H9 (cell line): ENCODE measurements at regions not wholly inside any gene's neighbourhood (a gene's known extent, or its start where the extent isn't known, plus 50 kb on each side); places are given as distances from the start of the nearest gene placed in this dataset.

Source experiments
- DNase-seq: peaks from one replicate; pipeline ENCODE4 v3.0.0-alpha.2; 2017
- H2AFZ ChIP-seq: one replicate; pipeline ENCODE4 v1.6.1; 2013; ENCODE audit warnings: mild to moderate bottlenecking, low read length, control low read depth, moderate library complexity
- H2AK5ac ChIP-seq: 2 replicates; pipeline ENCODE4 v1.6.1; 2013; ENCODE audit warnings: low read length, control low read depth, mixed read lengths; ENCODE audit not compliant: insufficient read length
- H2BK120ac ChIP-seq: one replicate; pipeline ENCODE4 v1.6.1; 2013; ENCODE audit warnings: low read depth, mild to moderate bottlenecking, low read length, control low read depth, inconsistent platforms; ENCODE audit not compliant: poor library complexity, severe bottlenecking
- H2BK12ac ChIP-seq: 2 replicates; pipeline ENCODE4 v1.6.1; 2013; ENCODE audit warnings: low read length, control low read depth, mixed read lengths, low read depth; ENCODE audit not compliant: insufficient read length
- H2BK15ac ChIP-seq: 2 replicates; pipeline ENCODE4 v1.6.1; 2013; ENCODE audit warnings: low read depth, low read length, control low read depth
- H2BK20ac ChIP-seq: one replicate; pipeline ENCODE4 v1.6.1; 2013; ENCODE audit warnings: low read depth, mild to moderate bottlenecking, low read length, control low read depth, inconsistent platforms; ENCODE audit not compliant: poor library complexity, severe bottlenecking
- H2BK5ac ChIP-seq: 2 replicates; pipeline ENCODE4 v1.6.1; 2013; ENCODE audit warnings: low read length, control low read depth, mixed read lengths; ENCODE audit not compliant: insufficient read length
- H3K14ac ChIP-seq: 2 replicates; pipeline ENCODE4 v1.6.1; 2013; ENCODE audit warnings: low read length, control low read depth; ENCODE audit not compliant: insufficient read depth
- H3K18ac ChIP-seq: 2 replicates; pipeline ENCODE4 v1.6.1; 2013; ENCODE audit warnings: low read depth, mild to moderate bottlenecking, mixed read lengths, low read length, control low read depth; ENCODE audit not compliant: insufficient read length
- H3K23ac ChIP-seq: 2 replicates; pipeline ENCODE4 v1.6.1; 2013; ENCODE audit warnings: low read length, control low read depth, mixed read lengths, low read depth; ENCODE audit not compliant: insufficient read length
- H3K23me2 ChIP-seq: 2 replicates; pipeline ENCODE4 v1.6.1; 2013; ENCODE audit warnings: low read depth, mild to moderate bottlenecking, mixed read lengths, low read length, control low read depth; ENCODE audit not compliant: insufficient read length, poor library complexity, severe bottlenecking
- H3K27ac ChIP-seq: 2 replicates; pipeline ENCODE4 v1.5.1; 2013; ENCODE audit warnings: low read length, control low read depth, mixed read lengths, low read depth; ENCODE audit not compliant: insufficient read length
- H3K27me3 ChIP-seq: 2 replicates; pipeline ENCODE4 v1.6.1; 2013; ENCODE audit warnings: low read length, control low read depth, inconsistent platforms; ENCODE audit not compliant: insufficient read depth
- H3K4ac ChIP-seq: 2 replicates; pipeline ENCODE4 v1.6.1; 2013; ENCODE audit warnings: low read depth, mild to moderate bottlenecking, control low read depth, inconsistent platforms, low read length, moderate library complexity
- H3K4me1 ChIP-seq: 2 replicates; pipeline ENCODE4 v1.6.1; 2013; ENCODE audit warnings: low read length, control low read depth, inconsistent platforms; ENCODE audit not compliant: insufficient read depth
- H3K4me2 ChIP-seq: 2 replicates; pipeline ENCODE4 v1.6.1; 2013; ENCODE audit warnings: low read length, control low read depth, mixed read lengths; ENCODE audit not compliant: insufficient read length, insufficient read depth
- H3K56ac ChIP-seq: 2 replicates; pipeline ENCODE4 v1.6.1; 2013; ENCODE audit warnings: low read depth, mild to moderate bottlenecking, mixed read lengths, low read length, control low read depth; ENCODE audit not compliant: insufficient read length
- H3K79me1 ChIP-seq: 2 replicates; pipeline ENCODE4 v1.6.1; 2013; ENCODE audit warnings: low read depth, mild to moderate bottlenecking, moderate library complexity, low read length, control low read depth, inconsistent platforms; ENCODE audit not compliant: insufficient read depth, poor library complexity, severe bottlenecking
- H3K79me2 ChIP-seq: 2 replicates; pipeline ENCODE4 v1.6.1; 2013; ENCODE audit warnings: low read length, control low read depth, inconsistent platforms; ENCODE audit not compliant: insufficient read depth
- H3K9ac ChIP-seq: 2 replicates; pipeline ENCODE4 v1.6.1; 2013; ENCODE audit warnings: low read length, control low read depth, mixed read lengths; ENCODE audit not compliant: insufficient read length; ENCODE audit errors: extremely low read depth
- H3K9me3 ChIP-seq: one replicate; pipeline ENCODE4 v1.6.1; 2013; ENCODE audit warnings: low read depth, low read length, inconsistent platforms; ENCODE audit not compliant: control insufficient read depth
- H3T11ph ChIP-seq: one replicate; pipeline ENCODE4 v1.6.1; 2013; ENCODE audit warnings: mild to moderate bottlenecking, low read length, control low read depth, inconsistent platforms
- H4K20me1 ChIP-seq: one replicate; pipeline ENCODE4 v1.6.1; 2013; ENCODE audit not compliant: control insufficient read depth, insufficient read length, insufficient read depth
- H4K5ac ChIP-seq: 2 replicates; pipeline ENCODE4 v1.6.1; 2013; ENCODE audit warnings: low read depth, mild to moderate bottlenecking, mixed read lengths, low read length, control low read depth; ENCODE audit not compliant: insufficient read length
- H4K8ac ChIP-seq: replicated peaks from 2 replicates; pipeline ENCODE4 v1.6.1; 2013; ENCODE audit warnings: low read length, control low read depth, mixed read lengths, low read depth; ENCODE audit not compliant: insufficient read length
- H4K91ac ChIP-seq: 2 replicates; pipeline ENCODE4 v1.6.1; 2013; ENCODE audit warnings: low read depth, mild to moderate bottlenecking, moderate library complexity, mixed read lengths, low read length, control low read depth; ENCODE audit not compliant: insufficient read length
- H3K27ac Mint-ChIP-seq, 3 experiments: 2 replicates in 2 of 3; 3 replicates in 1 of 3; pipeline ENCODE4 v1.8.0; 2020 to 2021; ENCODE audit warnings: mixed read lengths in 3 of 3, mild to moderate bottlenecking in 1 of 3, moderate library complexity in 1 of 3
- H3K27me3 Mint-ChIP-seq: 2 replicates; pipeline ENCODE4 v1.8.0; 2021; ENCODE audit warnings: low read depth, mild to moderate bottlenecking, moderate library complexity, mixed read lengths
- H3K36me3 Mint-ChIP-seq, 3 experiments: 2 replicates in 2 of 3; 3 replicates in 1 of 3; pipeline ENCODE4 v1.8.0; 2020 to 2021; ENCODE audit warnings: low read depth in 3 of 3, mixed read lengths in 3 of 3; ENCODE audit not compliant: insufficient read depth in 1 of 3
- H3K4me1 Mint-ChIP-seq, 2 experiments: 2 replicates each; pipeline ENCODE4 v1.8.0; 2020; ENCODE audit warnings: mixed read lengths in 2 of 2
- H3K4me3 Mint-ChIP-seq, 2 experiments: 2 replicates in 1 of 2; 3 replicates in 1 of 2; pipeline ENCODE4 v1.8.0; 2020 to 2021; ENCODE audit warnings: mild to moderate bottlenecking in 2 of 2, mixed read lengths in 2 of 2, moderate library complexity in 1 of 2
- H3K9me3 Mint-ChIP-seq, 2 experiments: 2 replicates in 1 of 2; 3 replicates in 1 of 2; pipeline ENCODE4 v1.8.0; 2020; ENCODE audit warnings: mild to moderate bottlenecking in 2 of 2, mixed read lengths in 2 of 2, moderate library complexity in 1 of 2
- WGBS: extraction: QIAGEN DNeasy Blood & Tissue Kit; methylation state at CpG from one replicate; pipeline ENCODE4 v1.1.7; 2013; ENCODE audit warnings: missing lambda C conversion rate, low lambda C conversion rate, mixed read lengths; ENCODE audit not compliant: insufficient read length; ENCODE audit errors: extremely low coverage; 5-methylcytosine and 5-hydroxymethylcytosine counted together
- TF ChIP-seq, protein P1 (sequence below): fragments of 200-600 bp; sonication (generic); conservative IDR thresholded peaks from 3 replicates; pipeline ENCODE4 v1.8.0; 2021; ENCODE audit warnings: antibody characterized with exemption, mild to moderate bottlenecking

DNA sequence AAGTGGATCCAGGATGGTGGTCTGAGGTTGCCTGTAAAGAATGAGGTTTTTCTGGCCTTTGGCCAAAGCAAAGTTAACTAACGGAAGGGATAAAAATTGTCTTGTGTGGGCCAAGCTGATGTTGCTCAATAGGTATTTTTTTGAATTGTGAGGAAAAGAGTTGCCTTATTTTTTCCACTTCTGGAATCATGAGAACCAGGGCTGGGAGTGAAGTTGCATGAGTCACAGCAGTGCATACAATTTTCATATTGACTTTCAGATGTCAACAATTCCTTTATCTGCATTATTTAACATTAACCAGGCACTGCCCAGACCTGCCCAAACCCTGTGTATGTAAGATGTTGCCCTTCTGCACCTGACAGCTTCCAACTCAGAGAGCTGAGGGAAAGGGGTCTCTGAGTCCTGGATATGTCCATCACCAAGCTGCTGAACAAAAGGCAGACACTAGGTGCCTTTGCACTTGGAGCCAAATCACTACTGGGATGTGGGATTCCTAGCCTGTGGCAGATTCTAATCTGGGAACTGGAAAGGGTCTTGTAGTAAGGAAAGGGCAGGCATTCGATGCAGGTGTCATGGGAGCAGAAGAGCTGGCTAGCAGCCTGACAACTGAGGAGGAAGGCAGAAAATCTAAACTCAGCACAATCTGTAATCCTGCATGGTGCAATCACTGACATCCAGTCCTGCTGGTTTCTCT, 52.3 kb upstream of the SLC35B4 start:
- H3K9ac ChIP-seq = no peak overlapping the region
- H3K79me2 ChIP-seq = no peaks in the 10 kb centered on the region
- H3K4me1 ChIP-seq = no peaks in the 10 kb centered on the region
- H3K36me3 Mint-ChIP-seq = no peaks in the 10 kb centered on the region
- no peak overlapping the region for H3K27ac ChIP-seq
- no CpG with 5 or more reads among the region's 2 CpGs for WGBS
- no peak overlapping the region for H2AFZ ChIP-seq
- H3K4me2 ChIP-seq = no peak overlapping the region
- H3K27me3 ChIP-seq = no peaks in the 10 kb centered on the region
- no peaks in the 10 kb centered on the region for H3K79me1 ChIP-seq
- no peak overlapping the region for H2BK15ac ChIP-seq
- H3K18ac ChIP-seq = no peak overlapping the region
- H3K4me1 Mint-ChIP-seq = no peaks in the 10 kb centered on the region; a peak in 1 of 4 replicates
- H3T11ph ChIP-seq = no peak overlapping the region
- TF ChIP-seq, protein P1, sequence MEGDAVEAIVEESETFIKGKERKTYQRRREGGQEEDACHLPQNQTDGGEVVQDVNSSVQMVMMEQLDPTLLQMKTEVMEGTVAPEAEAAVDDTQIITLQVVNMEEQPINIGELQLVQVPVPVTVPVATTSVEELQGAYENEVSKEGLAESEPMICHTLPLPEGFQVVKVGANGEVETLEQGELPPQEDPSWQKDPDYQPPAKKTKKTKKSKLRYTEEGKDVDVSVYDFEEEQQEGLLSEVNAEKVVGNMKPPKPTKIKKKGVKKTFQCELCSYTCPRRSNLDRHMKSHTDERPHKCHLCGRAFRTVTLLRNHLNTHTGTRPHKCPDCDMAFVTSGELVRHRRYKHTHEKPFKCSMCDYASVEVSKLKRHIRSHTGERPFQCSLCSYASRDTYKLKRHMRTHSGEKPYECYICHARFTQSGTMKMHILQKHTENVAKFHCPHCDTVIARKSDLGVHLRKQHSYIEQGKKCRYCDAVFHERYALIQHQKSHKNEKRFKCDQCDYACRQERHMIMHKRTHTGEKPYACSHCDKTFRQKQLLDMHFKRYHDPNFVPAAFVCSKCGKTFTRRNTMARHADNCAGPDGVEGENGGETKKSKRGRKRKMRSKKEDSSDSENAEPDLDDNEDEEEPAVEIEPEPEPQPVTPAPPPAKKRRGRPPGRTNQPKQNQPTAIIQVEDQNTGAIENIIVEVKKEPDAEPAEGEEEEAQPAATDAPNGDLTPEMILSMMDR = no peak
- H4K8ac ChIP-seq = no peak overlapping the region
- no peak overlapping the region for H3K4ac ChIP-seq
- H3K56ac ChIP-seq = no peak overlapping the region
- no peak overlapping the region for H2BK5ac ChIP-seq
- H3K14ac ChIP-seq = no peak overlapping the region
- no peaks in the 10 kb centered on the region for H3K9me3 ChIP-seq
- H3K23ac ChIP-seq = no peak overlapping the region
- H3K9me3 Mint-ChIP-seq = no peaks in the 10 kb centered on the region; a peak in 2 of 5 replicates
- H2BK20ac ChIP-seq = no peak overlapping the region
- H3K4me3 Mint-ChIP-seq = no peak overlapping the region
- H4K20me1 ChIP-seq = no peaks in the 10 kb centered on the region
- H3K23me2 ChIP-seq = no peaks in the 10 kb centered on the region
- peaks cover 17% of the 10 kb centered on the region for H3K27me3 Mint-ChIP-seq
- no peak overlapping the region for H4K5ac ChIP-seq
- H2AK5ac ChIP-seq = no peak overlapping the region
- no peak overlapping the region for H2BK120ac ChIP-seq
- peak overlapping the region in 1 of 3 experiments; percentile 7; a peak in 1 of 7 replicates for H3K27ac Mint-ChIP-seq
- no peak overlapping the region for H4K91ac ChIP-seq
- DNase-seq = no peak
- H2BK12ac ChIP-seq = no peak overlapping the region
